K562 (cell line): ENCODE measurements at regions not wholly inside any gene's neighbourhood (a gene's known extent, or its start where the extent isn't known, plus 50 kb on each side); places are given as distances from the start of the nearest gene placed in this dataset.

Source experiments
- ATAC-seq: fragments of 200-7000 bp; cut with Tn5 transposase; 3 replicates; pipeline ENCODE4 v1.9.1; 2020; ENCODE audit warnings: moderate library complexity
- BruUV-seq: library from RNA; stranded (reverse); fragments of 400-500 nt; replicated peaks from 2 replicates; lab custom pipeline; 2021; lab: Mats Ljungman, UMichigan
- CTCF ChIA-PET: fragments of 300-600 bp; formaldehyde crosslinking; extraction: SDS; loops from one replicate; lab custom pipeline; 2021; ENCODE audit warnings: low intra/inter-chr PET ratio; lab: Yijun Ruan, JAX
- POLR2A ChIA-PET: fragments of 300-600, 350-650 bp; sonication (Branson Sonifier 250); formaldehyde crosslinking; extraction: SDS; loops from one replicate; lab custom pipeline; 2021; ENCODE audit warnings: antibody characterized with exemption, inconsistent platforms; lab: Yijun Ruan, JAX
- DNase-seq, 4 experiments: peaks; one replicate each; pipeline versions ENCODE4 v3.0.0 to v3.0.0-alpha.2; 2011 to 2018; ENCODE audit warnings: low spot score in 3 of 4, mixed read lengths in 3 of 4; ENCODE audit errors: extremely low read depth in 1 of 4
- FAIRE-seq: peaks from 2 replicates; lab custom pipeline; 2011; peaks lifted over from hg19 to GRCh38; lab: Jason Lieb, UNC
- H2AFZ ChIP-seq: 2 replicates; pipeline ENCODE4 v1.6.0; 2011; ENCODE audit warnings: low read depth, low read length, control low read depth, inconsistent platforms
- H3K27ac ChIP-seq: fragments of 200-600 bp; 3 replicates; pipeline ENCODE4 v1.8.0; 2011; ENCODE audit warnings: low read depth, mild to moderate bottlenecking, control low read depth, inconsistent platforms, low read length, moderate library complexity, mixed read lengths; ENCODE audit errors: extremely low read depth
- H3K27me3 ChIP-seq, 2 experiments: fragments of 300-600 bp in 1 of 2; 2 replicates in 1 of 2; 3 replicates in 1 of 2; pipeline versions ENCODE4 v1.6.0 to v1.8.0; 2011; ENCODE audit warnings: inconsistent platforms in 2 of 2, low read length in 2 of 2, mild to moderate bottlenecking in 1 of 2, mixed read lengths in 1 of 2, moderate library complexity in 1 of 2; ENCODE audit not compliant: control insufficient read depth in 2 of 2, insufficient read depth in 2 of 2
- H3K36me3 ChIP-seq: fragments of 300-600 bp; 3 replicates; pipeline ENCODE4 v1.8.0; 2011; ENCODE audit warnings: mild to moderate bottlenecking, low read length, inconsistent platforms; ENCODE audit not compliant: control insufficient read depth, insufficient read depth
- H3K4me1 ChIP-seq, 2 experiments: fragments of 200-600 bp in 1 of 2; replicated peaks in 1 of 2; 2 replicates in 1 of 2; 3 replicates in 1 of 2; pipeline versions ENCODE4 v1.5.1 to v1.8.0; 2011; ENCODE audit warnings: inconsistent platforms in 2 of 2, low read length in 2 of 2, mild to moderate bottlenecking in 1 of 2, mixed read lengths in 1 of 2, moderate library complexity in 1 of 2; ENCODE audit not compliant: control insufficient read depth in 2 of 2, insufficient read depth in 2 of 2
- H3K4me2 ChIP-seq: 2 replicates; pipeline ENCODE4 v1.6.1; 2011; ENCODE audit warnings: low read length, control low read depth, inconsistent platforms, mixed read lengths; ENCODE audit not compliant: insufficient read depth
- H3K4me3 ChIP-seq: fragments of 200-600 bp; sonication (generic), shearing (Covaris generic); 2 replicates; pipeline ENCODE4 v1.5.1; 2016; ENCODE audit warnings: control low read depth, inconsistent platforms
- H3K79me2 ChIP-seq: fragments of 200-600 bp; 3 replicates; pipeline ENCODE4 v1.8.0; 2011; ENCODE audit warnings: low read length, inconsistent platforms; ENCODE audit not compliant: control insufficient read depth, insufficient read depth
- H3K9ac ChIP-seq, 2 experiments: 2 replicates each; pipeline versions ENCODE4 v1.6.0 to v1.6.1; 2011; ENCODE audit warnings: low read depth in 2 of 2, low read length in 2 of 2, control low read depth in 1 of 2, inconsistent platforms in 1 of 2, mild to moderate bottlenecking in 1 of 2, mixed read lengths in 1 of 2; ENCODE audit not compliant: insufficient read depth in 1 of 2
- H3K9me1 ChIP-seq: one replicate; pipeline ENCODE4 v1.6.0; 2011; ENCODE audit warnings: inconsistent platforms, mild to moderate bottlenecking, low read length, moderate library complexity; ENCODE audit not compliant: control insufficient read depth, insufficient read depth
- H3K9me3 ChIP-seq: replicated peaks from 2 replicates; pipeline ENCODE4 v1.5.1; 2011; ENCODE audit warnings: low read depth, low read length, inconsistent platforms; ENCODE audit not compliant: control insufficient read depth, insufficient read depth
- H4K20me1 ChIP-seq: replicated peaks from 2 replicates; pipeline ENCODE4 v1.6.1; 2011; ENCODE audit warnings: low read length, inconsistent platforms, mixed read lengths; ENCODE audit not compliant: control insufficient read depth, insufficient read depth
- DEAF1 ChIP-seq: fragments of 450-650 bp; formaldehyde crosslinking; IDR thresholded peaks from 2 replicates; pipeline ENCODE4 v1.4.0; 2020; ENCODE audit warnings: mild to moderate bottlenecking, moderate library complexity
- E2F8 ChIP-seq: fragments of 450-650 bp; IDR thresholded peaks from 2 replicates; pipeline ENCODE4 v1.7.1; 2018; ENCODE audit warnings: mild to moderate bottlenecking, low read depth; ENCODE audit not compliant: partially characterized antibody
- FOXP4 ChIP-seq: sonication (generic); formaldehyde crosslinking; IDR thresholded peaks from 2 replicates; pipeline ENCODE4 v1.8.0; 2022; ENCODE audit warnings: mild to moderate bottlenecking, missing genetic modification reagents, borderline replicate concordance
- GATA2 ChIP-seq: sonication (generic); formaldehyde crosslinking; IDR thresholded peaks from 2 replicates; pipeline ENCODE4 v1.4.0; 2020; ENCODE audit warnings: mild to moderate bottlenecking, missing genetic modification reagents
- IRF1 ChIP-seq: sonication (generic); formaldehyde crosslinking; IDR thresholded peaks from 2 replicates; pipeline ENCODE4 v1.8.0; 2022; ENCODE audit warnings: missing genetic modification reagents, mild to moderate bottlenecking, borderline replicate concordance
- RFX5 ChIP-seq: IDR thresholded peaks from 2 replicates; pipeline ENCODE4 v1.6.1; 2011; ENCODE audit warnings: low read depth, mild to moderate bottlenecking, improper control_type of control experiment, low read length
- SIRT6 ChIP-seq: IDR thresholded peaks from one replicate; pipeline ENCODE4 v1.6.1; 2012; ENCODE audit warnings: low read depth, mild to moderate bottlenecking, control low read depth, inconsistent platforms, low read length, moderate library complexity
- TCF7L2 ChIP-seq: fragments of 150-350 bp; IDR thresholded peaks from 2 replicates; pipeline ENCODE4 v1.6.1; 2016; ENCODE audit warnings: low read depth, mild to moderate bottlenecking, low read length, moderate library complexity
- ZNF449 ChIP-seq: fragments of 250-450 bp; sonication (Bioruptor Pico); IDR thresholded peaks from 2 replicates; pipeline ENCODE4 v1.8.0; 2022; ENCODE audit warnings: moderate library complexity, mild to moderate bottlenecking, inconsistent platforms
- ZNF740 ChIP-seq, 3 experiments: fragments of 200-800 bp in 1 of 3; sonication (Bioruptor generic) in 1 of 3; sonication (generic) in 1 of 3; formaldehyde crosslinking in 1 of 3; IDR thresholded peaks; 2 replicates each; pipeline versions ENCODE4 v1.6.1 to v1.8.0; 2016 to 2022; ENCODE audit warnings: mild to moderate bottlenecking in 2 of 3, missing compliant biosample characterization in 2 of 3, missing genetic modification characterization in 2 of 3, missing genetic modification reagents in 1 of 3
- ZZZ3 ChIP-seq: fragments of 450-650 bp; IDR thresholded peaks from 2 replicates; pipeline ENCODE4 v1.6.1; 2016; ENCODE audit warnings: antibody characterized with exemption, mild to moderate bottlenecking, moderate library complexity
- WGBS: fragments of 100-300 bp; shearing (Covaris generic); methylation state at CpG from one replicate; pipeline ENCODE4 v1.1.6; 2016; ENCODE audit warnings: low coverage, mixed read lengths; ENCODE audit not compliant: insufficient coverage; ENCODE audit errors: missing lambda C conversion rate; 5-methylcytosine and 5-hydroxymethylcytosine counted together
- in situ Hi-C: fragments of 300-500 bp; cut with MboI; formaldehyde crosslinking; loops from 4 replicates; pipeline ENCODE4 v1.15.0; 2018; ENCODE audit warnings: inconsistent platforms, mixed read lengths
- intact Hi-C: fragments of 100-400 bp; cut with micrococcal nuclease; formaldehyde crosslinking; loops from 2 replicates; pipeline ENCODE4 v1.14.2; 2022

- no peaks in the 10 kb centered on the region for H3K4me1 ChIP-seq
- in situ Hi-C loops, result no loop called here
- intact Hi-C loops, result no loop called here
- TF ChIP-seq SIRT6 (no peak), ZZZ3 (no peak), FOXP4 (no peak), DEAF1 (no peak), RFX5 (no peak), ZNF449 (no peak), TCF7L2 (no peak), IRF1 (CRISPR knock-in tag) (no peak), ZNF740 (CRISPR knock-in tag; IDR thresholded peaks at IDR 0.05) (no peak), ZNF740 (tag; IDR thresholded peaks at IDR 0.05) (no peak), GATA2 (CRISPR knock-in tag) (no peak), E2F8 (no peak)
These were observed 183.6 kb downstream of the ABHD5 start for GRCh38 chr3:43874290-43874689.

More at GRCh38 chr3:43874290-43874689, 183.6 kb downstream of the ABHD5 start:
- Histone ChIP-seq H2AFZ (no peak overlapping the region), H3K9ac (no peak overlapping the region), H3K36me3 (no peaks in the 10 kb centered on the region), H3K9me3 (no peaks in the 10 kb centered on the region), H3K79me2 (no peaks in the 10 kb centered on the region), H3K27me3 (peaks cover 6 to 18% of the 10 kb centered on the region in 2 experiments; a peak in 3 of 5 replicates), H3K27ac (no peak overlapping the region), H3K4me3 (no peak overlapping the region), H3K4me2 (no peak overlapping the region), H4K20me1 (no peaks in the 10 kb centered on the region), H3K9me1 (no peaks in the 10 kb centered on the region)
- no peak for DNase-seq
- 0% methylated on average over 1 of the region's 1 CpG for WGBS
- ATAC-seq, result no peak
- no TSS peak for BruUV-seq
- no peak for FAIRE-seq
- CTCF ChIA-PET, result no interaction called here
- POLR2A ChIA-PET, result interaction anchor here (0.6 to 0.9 kb wide), 2 partner anchors 18 to 465 kb away, joined by 3 to 4 read pairs; no protein-coding TSS in a partner anchor
